SH-SY5Y (cell line): ENCODE measurements at regions not wholly inside any gene's neighbourhood (a gene's known extent, or its start where the extent isn't known, plus 50 kb on each side); places are given as distances from the start of the nearest gene placed in this dataset.

Source experiments
- GATA2 ChIP-seq: IDR thresholded peaks from 2 replicates; pipeline ENCODE4 v1.6.1; 2011; ENCODE audit warnings: mild to moderate bottlenecking, low read depth, low read length
- GATA3 ChIP-seq: IDR thresholded peaks from 2 replicates; pipeline ENCODE4 v1.6.1; 2011; ENCODE audit warnings: low read depth, mild to moderate bottlenecking, low read length, moderate library complexity

DNA sequence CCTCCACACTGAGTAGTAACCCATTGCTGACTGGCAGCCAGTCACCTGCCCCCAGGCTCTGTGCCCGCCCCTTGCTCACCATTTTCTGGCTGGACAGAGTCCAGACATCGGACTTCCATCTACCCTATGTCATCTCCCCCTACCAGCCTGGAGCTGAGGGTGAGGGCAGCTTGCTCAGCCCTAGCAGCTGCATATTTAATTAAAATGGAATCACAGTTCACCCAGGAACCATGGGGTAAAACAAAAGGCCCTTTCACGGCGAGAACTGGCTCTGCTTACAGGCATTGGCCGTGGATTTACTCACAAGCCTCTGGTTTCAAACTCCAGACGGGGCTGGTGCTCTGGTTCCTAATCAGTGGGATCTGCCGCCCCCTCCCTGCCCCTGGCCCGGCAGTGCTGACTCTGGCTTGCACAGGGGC lies 94.9 kb upstream of the ATP2B2 start:
- TF ChIP-seq GATA2 (peak; percentile 99), GATA3 (no peak; the same call in 1 of the 2 replicates)
